ENCODE measurements at regions not wholly inside any gene's neighbourhood (a gene's known extent, or its start where the extent isn't known, plus 50 kb on each side); places are given as distances from the start of the nearest gene placed in this dataset.

GRCh38 chr16:59320657-59321056 lies 586.5 kb upstream of the GOT2 start:
- no peak for DNase-seq
- TF ChIP-seq, protein P1, sequence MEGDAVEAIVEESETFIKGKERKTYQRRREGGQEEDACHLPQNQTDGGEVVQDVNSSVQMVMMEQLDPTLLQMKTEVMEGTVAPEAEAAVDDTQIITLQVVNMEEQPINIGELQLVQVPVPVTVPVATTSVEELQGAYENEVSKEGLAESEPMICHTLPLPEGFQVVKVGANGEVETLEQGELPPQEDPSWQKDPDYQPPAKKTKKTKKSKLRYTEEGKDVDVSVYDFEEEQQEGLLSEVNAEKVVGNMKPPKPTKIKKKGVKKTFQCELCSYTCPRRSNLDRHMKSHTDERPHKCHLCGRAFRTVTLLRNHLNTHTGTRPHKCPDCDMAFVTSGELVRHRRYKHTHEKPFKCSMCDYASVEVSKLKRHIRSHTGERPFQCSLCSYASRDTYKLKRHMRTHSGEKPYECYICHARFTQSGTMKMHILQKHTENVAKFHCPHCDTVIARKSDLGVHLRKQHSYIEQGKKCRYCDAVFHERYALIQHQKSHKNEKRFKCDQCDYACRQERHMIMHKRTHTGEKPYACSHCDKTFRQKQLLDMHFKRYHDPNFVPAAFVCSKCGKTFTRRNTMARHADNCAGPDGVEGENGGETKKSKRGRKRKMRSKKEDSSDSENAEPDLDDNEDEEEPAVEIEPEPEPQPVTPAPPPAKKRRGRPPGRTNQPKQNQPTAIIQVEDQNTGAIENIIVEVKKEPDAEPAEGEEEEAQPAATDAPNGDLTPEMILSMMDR (IDR thresholded peaks at IDR 0.05; ENCODE audit: partially characterized antibody, unreplicated experiment), result no peak
- no peaks in the 10 kb centered on the region for H3K4me1 Mint-ChIP-seq (ENCODE audit: low read depth, unreplicated experiment)
- H3K27me3 Mint-ChIP-seq (ENCODE audit: unreplicated experiment), result no peaks in the 10 kb centered on the region
- no peaks in the 10 kb centered on the region for H3K9me3 Mint-ChIP-seq (ENCODE audit: unreplicated experiment)
- H3K27ac Mint-ChIP-seq (ENCODE audit: unreplicated experiment), result no peak overlapping the region
- no peak overlapping the region for H3K4me3 Mint-ChIP-seq (ENCODE audit: unreplicated experiment)
- H3K36me3 Mint-ChIP-seq (ENCODE audit: unreplicated experiment), result no peaks in the 10 kb centered on the region

DNA sequence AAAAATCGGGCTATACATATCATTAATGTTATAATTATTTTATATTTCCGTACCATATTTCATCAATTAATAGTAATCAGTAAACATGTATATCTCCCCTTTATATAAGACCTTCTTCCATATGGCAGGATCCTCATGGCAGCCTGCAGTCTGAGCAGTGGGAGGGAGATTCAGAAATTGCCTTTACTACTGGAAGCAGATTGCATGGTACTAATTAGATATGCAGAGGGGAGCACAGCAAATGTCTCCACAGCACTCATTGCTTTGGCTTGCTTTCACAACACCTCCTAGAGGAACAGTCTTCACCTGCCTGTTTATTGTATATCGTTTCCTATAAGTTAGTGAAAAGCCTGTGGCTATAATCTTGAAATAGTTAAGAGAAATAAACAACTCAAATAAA lies 585.8 kb upstream of the GOT2 start:
- Mint-ChIP-seq H3K9me3 (ENCODE audit: unreplicated experiment) (no peaks in the 10 kb centered on the region), H3K36me3 (ENCODE audit: unreplicated experiment) (no peaks in the 10 kb centered on the region), H3K27ac (ENCODE audit: unreplicated experiment) (no peak overlapping the region), H3K4me1 (ENCODE audit: low read depth, unreplicated experiment) (no peaks in the 10 kb centered on the region), H3K4me3 (ENCODE audit: unreplicated experiment) (no peak overlapping the region), H3K27me3 (ENCODE audit: unreplicated experiment) (no peaks in the 10 kb centered on the region)
- no peak for DNase-seq
- TF ChIP-seq, protein P1 (IDR thresholded peaks at IDR 0.05; ENCODE audit: partially characterized antibody, unreplicated experiment), result no peak

- Mint-ChIP-seq H3K9me3 (ENCODE audit: unreplicated experiment) (no peaks in the 10 kb centered on the region), H3K36me3 (ENCODE audit: unreplicated experiment) (no peaks in the 10 kb centered on the region), H3K4me3 (ENCODE audit: unreplicated experiment) (no peak overlapping the region), H3K4me1 (ENCODE audit: low read depth, unreplicated experiment) (peaks cover 2% of the 10 kb centered on the region), H3K27me3 (ENCODE audit: unreplicated experiment) (no peaks in the 10 kb centered on the region), H3K27ac (ENCODE audit: unreplicated experiment) (no peak overlapping the region)
- TF ChIP-seq, protein P1 (IDR thresholded peaks at IDR 0.05; ENCODE audit: partially characterized antibody, unreplicated experiment), result no peak
- DNase-seq, result no peak
Observed at GRCh38 chr16:59305850-59306249, 571.7 kb upstream of the GOT2 start.

DNA sequence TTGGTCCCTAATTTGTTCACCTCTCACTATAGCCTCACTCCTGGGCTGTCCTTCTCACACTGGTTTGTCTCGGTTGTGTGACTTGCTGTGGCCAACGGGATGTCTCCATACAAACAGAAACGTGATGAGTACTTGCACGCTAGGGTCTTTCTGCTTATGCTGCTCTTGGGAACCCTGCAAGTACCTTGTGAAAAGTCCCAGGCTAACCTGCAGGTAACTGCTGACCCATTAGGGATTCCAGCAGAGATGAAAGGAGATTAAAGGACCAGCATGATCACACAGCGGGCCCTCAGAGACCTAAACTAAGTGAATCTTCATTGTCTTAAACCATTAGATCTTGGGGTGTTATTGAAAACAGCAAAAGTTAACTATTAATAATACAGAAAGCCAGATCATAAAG lies 562.8 kb upstream of the GOT2 start:
- TF ChIP-seq, protein P1 (IDR thresholded peaks at IDR 0.05; ENCODE audit: partially characterized antibody, unreplicated experiment), result no peak
- H3K27me3 Mint-ChIP-seq (ENCODE audit: unreplicated experiment), result no peaks in the 10 kb centered on the region
- H3K36me3 Mint-ChIP-seq (ENCODE audit: unreplicated experiment), result no peaks in the 10 kb centered on the region
- H3K4me3 Mint-ChIP-seq (ENCODE audit: unreplicated experiment), result no peak overlapping the region
- peaks cover 5% of the 10 kb centered on the region for H3K4me1 Mint-ChIP-seq (ENCODE audit: low read depth, unreplicated experiment)
- H3K9me3 Mint-ChIP-seq (ENCODE audit: unreplicated experiment), result no peaks in the 10 kb centered on the region
- H3K27ac Mint-ChIP-seq (ENCODE audit: unreplicated experiment), result no peak overlapping the region
- DNase-seq, result no peak

DNA sequence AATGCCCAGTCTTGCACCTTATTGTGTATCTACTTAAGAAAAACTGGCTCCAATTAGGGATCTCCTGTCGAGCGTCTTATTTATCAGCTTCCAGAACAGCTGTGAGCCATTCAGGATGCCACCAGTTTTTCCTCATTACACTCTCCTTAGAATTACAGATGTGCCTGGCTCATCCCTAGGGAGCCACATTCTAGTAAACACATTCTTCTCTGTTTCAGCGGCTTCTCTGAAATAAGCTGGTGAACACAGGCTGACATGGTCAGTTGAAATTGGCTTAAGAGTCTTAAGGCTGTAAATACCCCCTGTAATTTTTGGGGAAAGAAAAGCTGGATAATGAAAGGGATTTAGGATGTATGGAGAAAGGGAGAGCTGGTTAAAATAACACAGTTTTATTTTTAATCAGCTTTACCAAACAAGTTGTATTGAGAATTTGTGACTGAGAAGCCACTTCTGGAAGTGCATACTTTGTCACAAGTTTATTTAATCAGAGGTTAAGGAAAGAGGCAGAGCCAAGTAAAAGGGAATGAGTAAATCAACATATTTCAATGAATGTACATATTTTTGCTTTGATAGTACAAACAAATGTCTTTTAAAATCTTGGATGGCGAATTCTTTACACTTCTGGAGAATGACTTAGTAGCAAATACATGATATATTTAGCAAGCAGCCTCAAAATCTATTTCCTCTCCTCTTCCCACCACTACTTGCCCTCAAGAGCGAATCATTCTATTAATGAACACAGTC lies 562.0 kb upstream of the GOT2 start:
- no peak for DNase-seq
- Mint-ChIP-seq H3K9me3 (ENCODE audit: unreplicated experiment) (no peaks in the 10 kb centered on the region), H3K4me3 (ENCODE audit: unreplicated experiment) (no peak overlapping the region), H3K4me1 (ENCODE audit: low read depth, unreplicated experiment) (peaks cover 4% of the 10 kb centered on the region), H3K27me3 (ENCODE audit: unreplicated experiment) (no peaks in the 10 kb centered on the region), H3K27ac (ENCODE audit: unreplicated experiment) (no peak overlapping the region), H3K36me3 (ENCODE audit: unreplicated experiment) (no peaks in the 10 kb centered on the region)
- TF ChIP-seq, protein P1 (IDR thresholded peaks at IDR 0.05; ENCODE audit: partially characterized antibody, unreplicated experiment), result no peak

Data from glutamatergic neuron (in vitro differentiated cells).